Retinal pigment epithelial cell (primary cell): ENCODE measurements at regions not wholly inside any gene's neighbourhood (a gene's known extent, or its start where the extent isn't known, plus 50 kb on each side); places are given as distances from the start of the nearest gene placed in this dataset.
"Not testable (repeated sequence)": the region's sequence is repeated elsewhere in the genome, so short reads cannot be mapped to it uniquely, and the experiment has no call there.

Experiments used
- DNase-seq: peaks from one replicate; pipeline ENCODE4 v3.0.0-alpha.2; 2010; ENCODE audit warnings: low read depth
- H3K4me3 ChIP-seq: 2 replicates; pipeline ENCODE4 v1.5.1; 2011; ENCODE audit warnings: mild to moderate bottlenecking, low read length, control low read depth, moderate library complexity
- TF ChIP-seq, protein P1 (sequence below): conservative IDR thresholded peaks from 2 replicates; pipeline ENCODE4 v1.5.1; 2011; ENCODE audit warnings: low read depth, low read length, control low read depth, inconsistent platforms

DNA sequence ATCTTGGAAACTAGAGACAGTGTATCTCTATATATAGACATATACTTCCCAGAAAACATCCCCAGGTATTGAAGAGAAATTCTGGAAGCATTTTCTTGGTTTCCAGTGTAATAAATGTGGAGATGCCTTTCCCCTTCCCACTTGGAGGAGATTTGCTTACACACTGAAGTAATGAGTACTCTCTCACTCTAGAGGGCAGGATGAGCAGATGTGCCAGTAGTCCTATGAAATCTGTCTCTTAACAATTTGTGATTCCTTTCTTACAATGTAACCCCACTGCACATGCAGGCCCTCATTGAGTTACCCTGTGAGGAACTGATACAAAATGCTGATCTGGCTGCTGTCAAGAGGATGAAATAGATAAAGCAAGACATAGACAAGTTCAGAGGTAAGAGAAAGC is 567.2 kb downstream of the SLCO4C1 start:
- no peak for DNase-seq
- H3K4me3 ChIP-seq, result no peak overlapping the region
- TF ChIP-seq, protein P1, sequence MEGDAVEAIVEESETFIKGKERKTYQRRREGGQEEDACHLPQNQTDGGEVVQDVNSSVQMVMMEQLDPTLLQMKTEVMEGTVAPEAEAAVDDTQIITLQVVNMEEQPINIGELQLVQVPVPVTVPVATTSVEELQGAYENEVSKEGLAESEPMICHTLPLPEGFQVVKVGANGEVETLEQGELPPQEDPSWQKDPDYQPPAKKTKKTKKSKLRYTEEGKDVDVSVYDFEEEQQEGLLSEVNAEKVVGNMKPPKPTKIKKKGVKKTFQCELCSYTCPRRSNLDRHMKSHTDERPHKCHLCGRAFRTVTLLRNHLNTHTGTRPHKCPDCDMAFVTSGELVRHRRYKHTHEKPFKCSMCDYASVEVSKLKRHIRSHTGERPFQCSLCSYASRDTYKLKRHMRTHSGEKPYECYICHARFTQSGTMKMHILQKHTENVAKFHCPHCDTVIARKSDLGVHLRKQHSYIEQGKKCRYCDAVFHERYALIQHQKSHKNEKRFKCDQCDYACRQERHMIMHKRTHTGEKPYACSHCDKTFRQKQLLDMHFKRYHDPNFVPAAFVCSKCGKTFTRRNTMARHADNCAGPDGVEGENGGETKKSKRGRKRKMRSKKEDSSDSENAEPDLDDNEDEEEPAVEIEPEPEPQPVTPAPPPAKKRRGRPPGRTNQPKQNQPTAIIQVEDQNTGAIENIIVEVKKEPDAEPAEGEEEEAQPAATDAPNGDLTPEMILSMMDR, result peak; percentile 47

DNA sequence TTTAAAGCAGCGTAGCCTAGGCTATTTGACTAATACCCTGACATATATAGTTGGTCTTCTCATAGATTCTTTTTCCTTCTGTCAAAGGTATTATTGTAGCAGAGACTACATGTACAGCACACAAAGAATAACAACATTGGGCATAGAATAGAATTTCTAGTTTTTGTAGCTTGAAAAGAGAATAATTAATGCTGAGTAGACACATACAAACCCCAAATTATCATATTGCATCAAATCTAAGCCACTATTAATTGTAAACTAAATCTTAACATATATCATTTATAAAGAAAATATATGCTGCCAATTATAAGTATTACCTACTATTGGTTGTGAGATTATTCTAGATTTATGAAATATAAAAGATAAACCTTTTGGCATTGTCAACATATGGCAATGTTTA is 574.5 kb downstream of the SLCO4C1 start:
- TF ChIP-seq, protein P1, result no peak
- H3K4me3 ChIP-seq, result no peak overlapping the region
- no peak for DNase-seq

DNA sequence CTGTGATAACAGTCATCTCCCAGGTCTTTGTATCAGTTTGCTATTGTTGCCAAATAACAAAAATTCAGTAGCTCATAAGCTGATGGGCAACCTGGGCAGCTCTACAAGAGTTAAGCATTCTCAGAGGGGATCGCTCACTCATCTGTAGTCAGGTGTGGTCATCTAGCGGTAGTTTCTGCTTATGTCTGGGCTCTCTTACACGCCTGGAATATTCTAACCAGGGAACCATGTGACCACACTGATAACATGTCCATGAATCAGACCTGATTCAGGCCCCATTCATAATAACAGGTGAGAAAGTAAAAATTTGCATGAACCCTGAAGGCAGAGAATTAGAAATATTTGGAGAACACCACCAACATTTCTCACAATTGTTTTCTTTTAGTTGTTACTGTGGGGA is 576.1 kb downstream of the SLCO4C1 start:
- TF ChIP-seq, protein P1, result no peak
- no peak for DNase-seq

DNA sequence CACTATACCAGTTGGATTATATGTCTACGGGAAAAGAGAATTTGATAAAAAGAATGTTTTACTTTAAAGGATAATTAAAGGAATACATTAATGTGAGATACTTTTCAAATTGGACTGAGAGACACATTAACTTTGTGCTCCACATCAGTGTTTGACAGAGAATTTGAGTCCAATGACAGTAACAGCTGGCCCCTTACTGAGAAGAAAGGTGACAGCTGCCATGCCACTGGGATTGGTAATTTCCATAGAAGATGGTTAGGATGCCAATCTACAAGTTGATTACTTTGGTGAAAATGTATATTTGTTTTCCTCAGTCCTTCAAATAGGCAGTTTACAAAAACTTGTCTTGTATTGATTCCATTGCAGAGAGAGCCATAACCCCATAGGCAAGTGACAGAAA is 578.4 kb downstream of the SLCO4C1 start:
- no peak overlapping the region for H3K4me3 ChIP-seq
- DNase-seq, result no peak
- TF ChIP-seq, protein P1, result no peak

More for the DNA sequence above, 576.1 kb downstream of the SLCO4C1 start:
- H3K4me3 ChIP-seq, result no peak overlapping the region

DNA sequence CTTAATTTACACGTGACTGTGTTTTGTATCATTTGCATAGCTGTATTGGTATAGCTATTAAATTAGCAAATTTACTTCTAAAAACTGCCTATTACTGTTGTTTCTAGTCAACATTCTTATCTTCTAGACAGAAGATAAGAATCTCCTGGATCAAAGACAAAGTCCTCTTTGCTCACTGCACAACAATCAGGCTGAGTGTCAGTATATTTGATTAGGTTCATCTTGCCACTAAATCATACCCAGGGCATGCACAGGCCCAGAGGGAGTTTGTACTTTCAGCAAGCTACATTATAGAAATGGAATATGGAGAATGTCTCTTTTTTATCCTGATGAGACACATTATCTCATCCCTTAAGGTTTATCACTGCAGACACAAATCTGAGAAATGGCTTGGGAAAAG is 579.1 kb downstream of the SLCO4C1 start:
- no peak overlapping the region for H3K4me3 ChIP-seq
- DNase-seq, result no peak
- TF ChIP-seq, protein P1, result no peak

DNA sequence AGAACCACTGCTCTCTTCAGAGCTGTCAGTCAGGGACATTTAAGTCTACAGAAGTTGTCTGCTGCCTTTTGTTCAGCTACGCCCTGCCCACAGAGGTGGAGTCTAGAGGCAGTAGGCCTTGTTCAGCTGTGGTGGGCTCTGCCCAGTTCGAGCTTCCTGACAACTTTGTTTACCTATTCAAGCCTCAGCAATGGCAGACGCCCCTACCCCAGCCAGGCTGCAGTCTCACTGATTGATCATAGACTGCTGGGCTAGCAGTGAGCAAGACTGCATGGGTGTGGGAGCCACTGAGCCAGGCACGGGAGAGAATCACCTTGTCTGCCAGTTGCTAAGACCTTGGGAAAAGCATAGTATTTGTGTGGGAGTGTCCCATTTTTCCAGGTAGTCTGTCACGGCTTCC is 580.3 kb downstream of the SLCO4C1 start:
- DNase-seq, H3K4me3 ChIP-seq: not testable (repeated sequence)

DNA sequence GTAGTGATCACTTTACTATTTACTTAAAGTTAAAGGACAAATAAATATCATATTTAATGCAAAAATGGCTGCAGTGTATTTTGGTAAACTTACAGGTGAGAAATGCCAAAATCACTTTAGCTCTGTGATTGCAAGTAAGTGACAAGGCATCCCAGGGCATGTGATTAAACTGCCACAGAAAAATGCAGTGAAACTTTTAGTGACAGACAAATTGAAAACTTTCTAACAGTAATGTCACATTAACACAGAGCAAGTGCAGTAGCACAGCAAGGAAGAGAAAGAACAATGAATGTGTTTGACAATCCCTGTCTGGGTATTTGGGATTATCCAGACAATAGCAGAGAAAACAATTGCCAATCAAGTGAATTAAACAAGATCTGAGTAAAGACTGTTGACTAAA is 606.8 kb downstream of the SLCO4C1 start:
- TF ChIP-seq, protein P1, result no peak
- H3K4me3 ChIP-seq, result no peak overlapping the region
- no peak for DNase-seq

DNA sequence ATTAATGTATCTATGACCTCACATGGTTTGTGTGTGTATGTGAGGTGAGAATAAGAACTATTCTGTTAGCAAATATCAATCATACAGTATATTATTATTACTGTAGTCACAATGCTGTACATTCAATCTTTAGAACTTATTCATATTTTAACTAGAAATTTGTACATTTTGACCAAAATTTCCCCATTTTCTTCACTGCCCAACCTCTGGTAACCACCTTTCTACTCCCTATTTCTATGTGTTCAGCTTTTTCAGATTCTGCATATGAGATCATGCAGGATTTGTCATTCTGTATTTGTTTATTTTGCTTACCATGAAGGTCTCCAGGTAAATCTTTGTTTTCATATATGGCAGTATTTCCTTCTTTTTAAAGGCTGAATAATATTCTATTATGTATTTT is 607.9 kb downstream of the SLCO4C1 start:
- H3K4me3 ChIP-seq, result no peak overlapping the region
- TF ChIP-seq, protein P1, result no peak
- no peak for DNase-seq
